Head of caudate nucleus (tissue), 42 donors: ENCODE measurements at regions not wholly inside any gene's neighbourhood (a gene's known extent, or its start where the extent isn't known, plus 50 kb on each side); places are given as distances from the start of the nearest gene placed in this dataset.
"Not testable (repeated sequence)": the region's sequence is repeated elsewhere in the genome, so short reads cannot be mapped to it uniquely, and the experiment has no call there.

Experiments
- DNase-seq, 42 donors: peaks; one replicate each; pipeline versions ENCODE4 v3.0.0 to v3.0.0-alpha.2; 2020 to 2021; ENCODE audit warnings: mixed read lengths in 7 of 42
- intact Hi-C: fragments of 100-400 bp; cut with DNase I; formaldehyde crosslinking; loops from one replicate; pipeline ENCODE4 v1.15.0; 2022

GRCh38 chr11:13782390-13783075 lies 114.1 kb downstream of the FAR1 start:
- DNase-seq = peak in 6 of 42 donors; percentile 4 to 48 (median 14)
- intact Hi-C loops = no loop called here

- intact Hi-C loops = no loop called here
- DNase-seq = no peak
Measured at GRCh38 chr11:13784441-13784840, 116.0 kb downstream of the FAR1 start.

GRCh38 chr11:13784855-13785254 lies 116.4 kb downstream of the FAR1 start:
- peak in 4 of 42 donors; percentile 24 to 31 (median 28) for DNase-seq
- intact Hi-C loops = no loop called here

- intact Hi-C loops = no loop called here
- no peak for DNase-seq
Measured at GRCh38 chr11:13786688-13787087, 118.2 kb downstream of the FAR1 start.

GRCh38 chr11:13797616-13798015 lies 129.1 kb downstream of the FAR1 start:
- intact Hi-C loops, DNase-seq: not testable (repeated sequence)

- intact Hi-C loops = no loop called here
- DNase-seq = no peak
Measured at GRCh38 chr11:13800901-13801300, 132.4 kb downstream of the FAR1 start.

GRCh38 chr11:13818325-13818724 lies 144.2 kb upstream of the SPON1 start:
- no peak for DNase-seq
- intact Hi-C loops = no loop called here

- no peak for DNase-seq
Measured at GRCh38 chr11:13826505-13827278, 135.8 kb upstream of the SPON1 start.

GRCh38 chr11:13831696-13832095 lies 130.8 kb upstream of the SPON1 start:
- DNase-seq = no peak

More at GRCh38 chr11:13826505-13827278, 135.8 kb upstream of the SPON1 start:
- intact Hi-C loops = no loop called here

GRCh38 chr11:13834463-13834862 lies 128.1 kb upstream of the SPON1 start:
- DNase-seq = no peak
- intact Hi-C loops = no loop called here

More at GRCh38 chr11:13831696-13832095, 130.8 kb upstream of the SPON1 start:
- intact Hi-C loops = no loop called here

- intact Hi-C loops = no loop called here
- DNase-seq = no peak
Measured at GRCh38 chr11:13836666-13837065, 125.9 kb upstream of the SPON1 start.

GRCh38 chr11:13837286-13837685 lies 125.2 kb upstream of the SPON1 start:
- no peak for DNase-seq
- intact Hi-C loops = no loop called here

- intact Hi-C loops = no loop called here
- DNase-seq = no peak
Measured at GRCh38 chr11:13841393-13841792, 121.1 kb upstream of the SPON1 start.

- intact Hi-C loops = no loop called here
- DNase-seq = no peak
Measured at GRCh38 chr11:13848031-13848430, 114.5 kb upstream of the SPON1 start.

GRCh38 chr11:13850231-13851005 lies 112.1 kb upstream of the SPON1 start:
- DNase-seq = peak; percentile 37 to 92 (median 74)

GRCh38 chr11:13851691-13852090 lies 110.8 kb upstream of the SPON1 start:
- intact Hi-C loops = no loop called here

More at GRCh38 chr11:13850231-13851005, 112.1 kb upstream of the SPON1 start:
- intact Hi-C loops = no loop called here

GRCh38 chr11:13852481-13852880 lies 110.0 kb upstream of the SPON1 start:
- intact Hi-C loops = no loop called here
- DNase-seq = no peak

More at GRCh38 chr11:13851691-13852090, 110.8 kb upstream of the SPON1 start:
- no peak for DNase-seq

GRCh38 chr11:13857828-13858227 lies 104.7 kb upstream of the SPON1 start:
- intact Hi-C loops = no loop called here
- no peak for DNase-seq

GRCh38 chr11:13859892-13860291 lies 102.6 kb upstream of the SPON1 start:
- intact Hi-C loops = no loop called here
- DNase-seq = peak in 26 of 42 donors; percentile 9 to 67 (median 26)

- intact Hi-C loops = no loop called here
- no peak for DNase-seq
Measured at GRCh38 chr11:13861411-13861810, 101.1 kb upstream of the SPON1 start.
